H1 (cell line): ENCODE measurements at regions not wholly inside any gene's neighbourhood (a gene's known extent, or its start where the extent isn't known, plus 50 kb on each side); places are given as distances from the start of the nearest gene placed in this dataset.

ENCODE experiments used
- CTCF ChIA-PET: fragments of 300-600 bp; sonication (Branson Sonifier 250); formaldehyde crosslinking; loops from one replicate; lab custom pipeline; 2021; ENCODE audit not compliant: partially characterized antibody; lab: Charles Lee
- POLR2A ChIA-PET: fragments of 300-600 bp; sonication (Branson Sonifier 250); formaldehyde crosslinking; loops from one replicate; lab custom pipeline; 2021; ENCODE audit warnings: inconsistent platforms; ENCODE audit not compliant: partially characterized antibody; lab: Charles Lee
- DNase-seq, 2 experiments: peaks; one replicate each; pipeline versions ENCODE4 v3.0.0 to v3.0.0-alpha.2; 2010 to 2022; ENCODE audit warnings: low spot score in 2 of 2, low read depth in 1 of 2, mixed read lengths in 1 of 2
- FAIRE-seq: peaks from 2 replicates; lab custom pipeline; 2011; peaks lifted over from hg19 to GRCh38; lab: Jason Lieb, UNC
- H2AFZ ChIP-seq: 2 replicates; pipeline ENCODE4 v1.8.1; 2012; ENCODE audit warnings: low read length, inconsistent platforms
- H2AK5ac ChIP-seq: 2 replicates; pipeline ENCODE4 v1.6.1; 2013; ENCODE audit warnings: low read depth, low read length
- H2BK120ac ChIP-seq: replicated peaks from 2 replicates; pipeline ENCODE3; 2013; ENCODE audit warnings: low read depth, low read length, inconsistent platforms
- H2BK12ac ChIP-seq: 2 replicates; pipeline ENCODE4 v1.6.1; 2013; ENCODE audit warnings: low read depth, low read length
- H2BK15ac ChIP-seq: 2 replicates; pipeline ENCODE4 v1.6.1; 2013; ENCODE audit warnings: low read length
- H2BK20ac ChIP-seq: 2 replicates; pipeline ENCODE4 v1.6.1; 2013; ENCODE audit warnings: low read length
- H2BK5ac ChIP-seq: 2 replicates; pipeline ENCODE4 v1.6.1; 2013; ENCODE audit warnings: low read depth, low read length
- H3K14ac ChIP-seq: 2 replicates; pipeline ENCODE4 v1.6.1; 2013; ENCODE audit warnings: inconsistent platforms; ENCODE audit not compliant: insufficient read length
- H3K18ac ChIP-seq: 2 replicates; pipeline ENCODE4 v1.6.1; 2013; ENCODE audit warnings: low read length; ENCODE audit errors: extremely low read depth
- H3K23ac ChIP-seq: 2 replicates; pipeline ENCODE4 v1.6.1; 2013; ENCODE audit warnings: inconsistent platforms; ENCODE audit not compliant: insufficient read length
- H3K23me2 ChIP-seq: 2 replicates; pipeline ENCODE4 v1.6.1; 2013; ENCODE audit warnings: low read depth, low read length
- H3K27ac ChIP-seq: 2 replicates; pipeline ENCODE4 v1.6.1; 2011; ENCODE audit warnings: low read depth, low read length, inconsistent platforms
- H3K27me3 ChIP-seq, 4 experiments: replicated peaks in 1 of 4; 1 replicate in 1 of 4; 2 replicates in 3 of 4; pipeline versions ENCODE4 v1.6.1 to v1.8.1; 2011 to 2013; ENCODE audit warnings: low read length in 3 of 4, mild to moderate bottlenecking in 3 of 4, inconsistent platforms in 2 of 4, mixed read lengths in 2 of 4, moderate library complexity in 1 of 4; ENCODE audit not compliant: control insufficient read depth in 3 of 4, insufficient read depth in 3 of 4; ENCODE audit errors: extremely low read depth in 1 of 4
- H3K36me3 ChIP-seq, 4 experiments: 2 replicates each; pipeline versions ENCODE4 v1.6.1 to v1.8.1; 2011 to 2013; ENCODE audit warnings: mild to moderate bottlenecking in 4 of 4, low read length in 3 of 4, moderate library complexity in 2 of 4, control low read depth in 1 of 4, inconsistent platforms in 1 of 4; ENCODE audit not compliant: insufficient read depth in 4 of 4, control insufficient read depth in 2 of 4
- H3K4ac ChIP-seq: replicated peaks from 2 replicates; pipeline ENCODE3; 2013; ENCODE audit warnings: low read length, low read depth, mixed read lengths, inconsistent platforms; ENCODE audit not compliant: insufficient read length
- H3K4me1 ChIP-seq, 4 experiments: replicated peaks in 1 of 4; 1 replicate in 1 of 4; 2 replicates in 3 of 4; pipeline versions ENCODE4 v1.6.1 to v1.8.1; 2011 to 2013; ENCODE audit warnings: low read length in 3 of 4, inconsistent platforms in 2 of 4, mixed read lengths in 1 of 4; ENCODE audit not compliant: insufficient read depth in 4 of 4, control insufficient read depth in 3 of 4
- H3K4me2 ChIP-seq, 2 experiments: 2 replicates each; pipeline versions ENCODE4 v1.6.1 to v1.8.1; 2011 to 2013; ENCODE audit warnings: low read depth in 2 of 2, low read length in 2 of 2, control low read depth in 1 of 2, inconsistent platforms in 1 of 2, mild to moderate bottlenecking in 1 of 2; ENCODE audit not compliant: insufficient read depth in 1 of 2
- H3K4me3 ChIP-seq, 4 experiments: fragments of 200-600, 300-600 bp in 1 of 4; sonication (generic), shearing (Covaris generic), sonication (Bioruptor Twin) in 1 of 4; 2 replicates each; pipeline versions ENCODE4 v1.5.1 to v1.8.1; 2011 to 2016; ENCODE audit warnings: low read length in 4 of 4, low read depth in 3 of 4, control low read depth in 2 of 4, inconsistent platforms in 2 of 4, mild to moderate bottlenecking in 2 of 4, mixed read lengths in 1 of 4, moderate library complexity in 1 of 4; ENCODE audit not compliant: insufficient read depth in 2 of 4; ENCODE audit errors: extremely low read depth in 1 of 4
- H3K56ac ChIP-seq: replicated peaks from 2 replicates; pipeline ENCODE3; 2013; ENCODE audit warnings: low read depth, mild to moderate bottlenecking, mixed read lengths, low read length, inconsistent platforms; ENCODE audit not compliant: insufficient read length
- H3K79me1 ChIP-seq: 2 replicates; pipeline ENCODE4 v1.6.1; 2013; ENCODE audit warnings: low read depth, low read length, control low read depth
- H3K79me2 ChIP-seq, 2 experiments: 2 replicates each; pipeline versions ENCODE4 v1.6.1 to v1.8.1; 2012 to 2013; ENCODE audit warnings: low read length in 2 of 2, mild to moderate bottlenecking in 2 of 2, inconsistent platforms in 1 of 2; ENCODE audit not compliant: insufficient read depth in 2 of 2, control insufficient read depth in 1 of 2
- H3K9ac ChIP-seq, 4 experiments: replicated peaks in 1 of 4; 1 replicate in 1 of 4; 2 replicates in 3 of 4; pipeline versions ENCODE4 v1.6.1 to v1.8.1; 2011 to 2013; ENCODE audit warnings: low read depth in 3 of 4, low read length in 3 of 4, control low read depth in 2 of 4, mild to moderate bottlenecking in 2 of 4, moderate library complexity in 2 of 4, inconsistent platforms in 1 of 4; ENCODE audit errors: extremely low read depth in 1 of 4
- H3K9me3 ChIP-seq, 2 experiments: 2 replicates each; pipeline versions ENCODE4 v1.6.1 to v1.8.1; 2012 to 2013; ENCODE audit warnings: mild to moderate bottlenecking in 2 of 2, moderate library complexity in 2 of 2, control low read depth in 1 of 2, inconsistent platforms in 1 of 2, low read depth in 1 of 2, low read length in 1 of 2, mixed read lengths in 1 of 2; ENCODE audit not compliant: insufficient read depth in 2 of 2
- H4K20me1 ChIP-seq, 2 experiments: replicated peaks in 1 of 2; 2 replicates each; pipeline versions ENCODE3 to v1.8.1; 2011 to 2013; ENCODE audit warnings: inconsistent platforms in 2 of 2, low read length in 2 of 2, mild to moderate bottlenecking in 1 of 2; ENCODE audit not compliant: insufficient read depth in 2 of 2, control insufficient read depth in 1 of 2
- H4K5ac ChIP-seq: 2 replicates; pipeline ENCODE4 v1.6.1; 2013; ENCODE audit warnings: low read length, low read depth, mixed read lengths, inconsistent platforms; ENCODE audit not compliant: insufficient read length
- H4K8ac ChIP-seq: 2 replicates; pipeline ENCODE4 v1.8.0; 2013; ENCODE audit warnings: mild to moderate bottlenecking, moderate library complexity, low read length, inconsistent platforms; ENCODE audit not compliant: insufficient read depth; ENCODE audit errors: extremely low read depth
- H4K91ac ChIP-seq: replicated peaks from 2 replicates; pipeline ENCODE3; 2013; ENCODE audit warnings: low read length, mixed read lengths, inconsistent platforms; ENCODE audit not compliant: insufficient read length
- CEBPB ChIP-seq: IDR thresholded peaks from 2 replicates; pipeline ENCODE4 v1.6.1; 2012; ENCODE audit warnings: low read depth, low read length
- EGR1 ChIP-seq: IDR thresholded peaks from 2 replicates; pipeline ENCODE4 v1.6.1; 2011; ENCODE audit warnings: low read depth, low read length, borderline replicate concordance
- RAD21 ChIP-seq, 2 experiments: IDR thresholded peaks in 1 of 2; conservative IDR thresholded peaks in 1 of 2; 2 replicates each; pipeline ENCODE4 v1.6.1; 2011; ENCODE audit warnings: low read depth in 2 of 2, low read length in 2 of 2, improper control_type of control experiment in 1 of 2, inconsistent platforms in 1 of 2, mild to moderate bottlenecking in 1 of 2, moderate library complexity in 1 of 2
- RBBP5 ChIP-seq: IDR thresholded peaks from 2 replicates; pipeline ENCODE4 v1.7.1; 2012; ENCODE audit warnings: low read depth, mild to moderate bottlenecking, inconsistent platforms, low read length, moderate library complexity, borderline replicate concordance
- WGBS, 2 experiments: shearing (Covaris generic) in 1 of 2; methylation state at CpG; one replicate each; pipeline versions ENCODE4 v1.1.6 to v1.1.7; 2013 to 2015; ENCODE audit warnings: low lambda C conversion rate in 2 of 2, mixed read lengths in 2 of 2, inconsistent platforms in 1 of 2, low coverage in 1 of 2, missing lambda C conversion rate in 1 of 2; ENCODE audit not compliant: insufficient replicate concordance in 2 of 2, insufficient coverage in 1 of 2, insufficient read length in 1 of 2; ENCODE audit errors: extremely low coverage in 1 of 2, missing lambda C conversion rate in 1 of 2; 5-methylcytosine and 5-hydroxymethylcytosine counted together
- TF ChIP-seq, protein P1 (sequence below): IDR thresholded peaks from 2 replicates; pipeline ENCODE4 v1.6.1; 2012; ENCODE audit warnings: low read length, inconsistent platforms
- TF ChIP-seq, protein P2 (sequence below), 3 experiments: IDR thresholded peaks; 1 replicate in 2 of 3; 2 replicates in 1 of 3; pipeline versions ENCODE4 v1.5.1 to v1.6.1; 2011; ENCODE audit warnings: low read length in 3 of 3, mild to moderate bottlenecking in 3 of 3, inconsistent platforms in 2 of 3, low read depth in 1 of 3, moderate library complexity in 1 of 3; ENCODE audit not compliant: insufficient read depth in 1 of 3; ENCODE audit errors: control extremely low read depth in 1 of 3
- TF ChIP-seq, protein P3 (sequence below): IDR thresholded peaks from 2 replicates; pipeline ENCODE4 v1.6.1; 2011; ENCODE audit warnings: low read length, improper control_type of control experiment

DNA sequence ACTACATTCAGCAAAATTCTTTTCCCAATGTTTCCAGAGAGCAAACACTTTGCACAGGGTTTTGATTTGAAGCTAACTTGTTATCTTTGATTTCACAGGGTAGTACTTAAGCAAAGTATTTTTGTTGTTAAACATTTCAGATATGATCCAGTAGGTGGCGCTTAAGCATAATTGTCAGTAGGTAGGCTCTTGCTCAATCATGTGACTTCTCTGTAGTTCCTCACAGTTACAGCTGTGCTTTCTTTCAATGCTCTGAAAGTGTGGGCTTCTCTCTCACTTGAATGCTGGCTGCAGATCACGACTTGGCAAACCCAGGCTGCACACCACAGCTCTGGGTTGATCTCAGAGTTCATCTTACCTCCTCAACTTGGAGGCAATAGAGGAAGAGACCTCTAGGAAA lies 1016.5 kb downstream of the SH3BGRL start:
- H4K91ac ChIP-seq, result no peak overlapping the region
- H3K14ac ChIP-seq, result no peak overlapping the region
- no peaks in the 10 kb centered on the region for H3K79me1 ChIP-seq
- H2BK5ac ChIP-seq, result no peak overlapping the region
- H2AFZ ChIP-seq, result peak overlapping the region; percentile 97
- H3K4me3 ChIP-seq, result no peak overlapping the region
- peak; percentile 87 for FAIRE-seq
- H3K27me3 ChIP-seq, result no peaks in the 10 kb centered on the region
- H3K23me2 ChIP-seq, result no peaks in the 10 kb centered on the region
- H4K20me1 ChIP-seq, result no peaks in the 10 kb centered on the region
- H2AK5ac ChIP-seq, result no peak overlapping the region
- H3K56ac ChIP-seq, result no peak overlapping the region
- ChIA-PET CTCF (interaction anchor here (1.0 to 1.8 kb wide), 8 partner anchors 8 to 1281 kb away, joined by 3 to 6 read pairs (median 4); no protein-coding TSS in a partner anchor), POLR2A (no interaction called here)
- no peak for DNase-seq
- no peaks in the 10 kb centered on the region for H3K79me2 ChIP-seq
- H4K8ac ChIP-seq, result no peak overlapping the region
- no peak overlapping the region for H3K18ac ChIP-seq
- WGBS, 2 experiments, result 5% methylated on average over 2 of the region's 2 CpGs; no CpG with 5 or more reads in 1 of the 2 experiments
- no peak overlapping the region for H3K9ac ChIP-seq
- H2BK15ac ChIP-seq, result no peak overlapping the region
- no peak overlapping the region for H2BK20ac ChIP-seq
- H3K27ac ChIP-seq, result no peak overlapping the region
- H2BK12ac ChIP-seq, result 0 out of 2 replicates have a peak overlapping the region, but pooled peaks have one; percentile 39
- TF ChIP-seq, protein P1, sequence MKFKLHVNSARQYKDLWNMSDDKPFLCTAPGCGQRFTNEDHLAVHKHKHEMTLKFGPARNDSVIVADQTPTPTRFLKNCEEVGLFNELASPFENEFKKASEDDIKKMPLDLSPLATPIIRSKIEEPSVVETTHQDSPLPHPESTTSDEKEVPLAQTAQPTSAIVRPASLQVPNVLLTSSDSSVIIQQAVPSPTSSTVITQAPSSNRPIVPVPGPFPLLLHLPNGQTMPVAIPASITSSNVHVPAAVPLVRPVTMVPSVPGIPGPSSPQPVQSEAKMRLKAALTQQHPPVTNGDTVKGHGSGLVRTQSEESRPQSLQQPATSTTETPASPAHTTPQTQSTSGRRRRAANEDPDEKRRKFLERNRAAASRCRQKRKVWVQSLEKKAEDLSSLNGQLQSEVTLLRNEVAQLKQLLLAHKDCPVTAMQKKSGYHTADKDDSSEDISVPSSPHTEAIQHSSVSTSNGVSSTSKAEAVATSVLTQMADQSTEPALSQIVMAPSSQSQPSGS, result no peak
- TF ChIP-seq, protein P2, sequence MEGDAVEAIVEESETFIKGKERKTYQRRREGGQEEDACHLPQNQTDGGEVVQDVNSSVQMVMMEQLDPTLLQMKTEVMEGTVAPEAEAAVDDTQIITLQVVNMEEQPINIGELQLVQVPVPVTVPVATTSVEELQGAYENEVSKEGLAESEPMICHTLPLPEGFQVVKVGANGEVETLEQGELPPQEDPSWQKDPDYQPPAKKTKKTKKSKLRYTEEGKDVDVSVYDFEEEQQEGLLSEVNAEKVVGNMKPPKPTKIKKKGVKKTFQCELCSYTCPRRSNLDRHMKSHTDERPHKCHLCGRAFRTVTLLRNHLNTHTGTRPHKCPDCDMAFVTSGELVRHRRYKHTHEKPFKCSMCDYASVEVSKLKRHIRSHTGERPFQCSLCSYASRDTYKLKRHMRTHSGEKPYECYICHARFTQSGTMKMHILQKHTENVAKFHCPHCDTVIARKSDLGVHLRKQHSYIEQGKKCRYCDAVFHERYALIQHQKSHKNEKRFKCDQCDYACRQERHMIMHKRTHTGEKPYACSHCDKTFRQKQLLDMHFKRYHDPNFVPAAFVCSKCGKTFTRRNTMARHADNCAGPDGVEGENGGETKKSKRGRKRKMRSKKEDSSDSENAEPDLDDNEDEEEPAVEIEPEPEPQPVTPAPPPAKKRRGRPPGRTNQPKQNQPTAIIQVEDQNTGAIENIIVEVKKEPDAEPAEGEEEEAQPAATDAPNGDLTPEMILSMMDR (IDR thresholded peaks at IDR 0.05; ENCODE audit: control extremely low read depth in 1 of 3, insufficient read depth in 1 of 3, low read depth in 1 of 3, low read length in 3 of 3), result peak in 1 of 3 experiments; percentile 33; a peak in 2 of 4 replicates
- peak; percentile 86 for TF ChIP-seq CEBPB
- TF ChIP-seq RBBP5, result no peak
- TF ChIP-seq EGR1, result no peak
- TF ChIP-seq RAD21 (IDR thresholded peaks at IDR 0.05 in 1 of 2, conservative IDR thresholded peaks at IDR 0.05 in 1 of 2; ENCODE audit: low read depth in 2 of 2, low read length in 2 of 2), result peak; percentile 69
- TF ChIP-seq, protein P3, sequence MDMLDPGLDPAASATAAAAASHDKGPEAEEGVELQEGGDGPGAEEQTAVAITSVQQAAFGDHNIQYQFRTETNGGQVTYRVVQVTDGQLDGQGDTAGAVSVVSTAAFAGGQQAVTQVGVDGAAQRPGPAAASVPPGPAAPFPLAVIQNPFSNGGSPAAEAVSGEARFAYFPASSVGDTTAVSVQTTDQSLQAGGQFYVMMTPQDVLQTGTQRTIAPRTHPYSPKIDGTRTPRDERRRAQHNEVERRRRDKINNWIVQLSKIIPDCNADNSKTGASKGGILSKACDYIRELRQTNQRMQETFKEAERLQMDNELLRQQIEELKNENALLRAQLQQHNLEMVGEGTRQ, result 0 out of 2 replicates have a peak, but pooled peaks have one; percentile 38
- TF ChIP-seq, all 59 proteins: peak for 4
- Histone ChIP-seq H3K4me2 (no peak overlapping the region), H3K36me3 (no peaks in the 10 kb centered on the region), H4K5ac (no peak overlapping the region), H3K4ac (no peak overlapping the region), H3K4me1 (no peaks in the 10 kb centered on the region; a peak in 1 of 7 replicates), H3K23ac (no peak overlapping the region), H2BK120ac (no peak overlapping the region), H3K9me3 (no peaks in the 10 kb centered on the region)
